ENCODE measurements at regions not wholly inside any gene's neighbourhood (a gene's known extent, or its start where the extent isn't known, plus 50 kb on each side); places are given as distances from the start of the nearest gene placed in this dataset.

DNA sequence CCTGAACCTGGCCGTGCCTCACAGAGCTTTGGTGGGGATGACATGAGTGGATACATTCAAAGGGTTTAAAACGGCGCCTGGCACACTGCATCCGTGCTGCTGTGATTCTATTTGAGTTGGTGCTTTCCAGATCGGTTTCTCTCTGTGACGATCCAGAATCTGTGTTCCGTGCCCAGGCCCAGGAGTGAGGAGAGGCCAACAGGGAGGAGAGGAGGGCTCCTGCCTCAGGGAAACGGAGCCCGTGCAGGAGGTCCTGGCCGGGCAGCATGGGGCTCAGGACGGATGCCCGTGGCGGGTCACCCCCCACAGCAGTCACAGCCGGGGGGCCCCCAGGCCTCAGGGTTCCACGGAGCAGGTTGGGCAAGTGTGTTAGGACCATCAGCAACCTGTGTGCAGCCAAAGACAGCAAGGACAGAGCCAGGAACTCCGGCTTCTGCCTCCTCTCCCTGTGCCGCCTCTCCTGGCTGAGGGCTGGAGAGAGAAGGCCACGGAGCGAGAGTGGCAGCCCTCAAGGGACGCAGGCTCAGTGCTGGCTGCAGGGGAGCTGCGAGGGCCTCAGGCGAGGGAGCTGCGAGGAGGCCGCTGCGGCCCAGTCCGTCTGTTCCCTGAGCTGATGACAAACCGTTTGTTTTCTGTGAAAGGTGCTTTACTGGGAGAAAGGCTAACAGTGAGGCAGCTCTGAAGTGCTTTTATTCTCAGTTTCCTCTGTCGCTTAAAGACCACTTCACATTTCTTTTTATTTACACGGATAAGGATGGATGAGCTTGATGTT, 99.3 kb downstream of the METRNL start:
- DNase-seq, result no peak

DNA sequence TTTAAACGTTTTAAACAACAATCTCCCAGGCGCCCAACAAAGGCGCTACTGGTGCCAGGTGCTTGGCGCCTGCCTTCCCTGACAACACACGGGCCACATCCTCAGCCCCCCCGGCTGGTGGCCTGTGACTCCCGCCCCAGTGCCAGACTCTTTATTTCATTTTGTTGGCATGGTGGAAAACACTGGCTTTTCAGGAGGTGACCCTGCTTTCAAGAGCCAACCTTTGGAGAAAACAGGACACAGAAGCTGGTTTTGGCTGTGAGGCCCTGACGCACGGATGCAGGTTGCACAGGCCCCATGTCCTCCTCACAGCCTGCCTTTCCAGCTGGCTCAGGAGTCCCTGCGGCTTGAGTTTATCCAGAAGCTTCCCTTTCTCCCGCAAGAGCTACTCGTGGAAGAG, 100.0 kb downstream of the METRNL start:
- DNase-seq, result no peak

DNA sequence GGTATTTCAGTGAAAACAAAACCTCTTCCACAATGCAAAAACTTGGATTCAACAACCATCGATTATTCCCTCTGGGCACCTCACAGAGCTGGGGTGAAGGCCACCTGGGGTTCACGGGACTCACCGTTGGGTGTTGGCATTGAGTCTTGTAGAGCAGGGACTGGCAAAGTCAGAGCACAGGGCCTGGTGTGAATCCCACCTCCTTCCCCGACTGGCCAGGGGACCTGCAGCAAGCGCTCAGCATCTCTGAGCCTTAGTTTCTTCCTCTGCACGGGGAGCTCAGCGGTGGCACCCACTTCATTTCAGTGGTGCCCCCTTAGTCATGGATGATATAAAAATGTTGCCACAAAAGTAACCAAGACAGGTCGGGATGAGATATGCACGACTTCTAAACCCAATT, 100.4 kb downstream of the METRNL start:
- no peak for DNase-seq

DNA sequence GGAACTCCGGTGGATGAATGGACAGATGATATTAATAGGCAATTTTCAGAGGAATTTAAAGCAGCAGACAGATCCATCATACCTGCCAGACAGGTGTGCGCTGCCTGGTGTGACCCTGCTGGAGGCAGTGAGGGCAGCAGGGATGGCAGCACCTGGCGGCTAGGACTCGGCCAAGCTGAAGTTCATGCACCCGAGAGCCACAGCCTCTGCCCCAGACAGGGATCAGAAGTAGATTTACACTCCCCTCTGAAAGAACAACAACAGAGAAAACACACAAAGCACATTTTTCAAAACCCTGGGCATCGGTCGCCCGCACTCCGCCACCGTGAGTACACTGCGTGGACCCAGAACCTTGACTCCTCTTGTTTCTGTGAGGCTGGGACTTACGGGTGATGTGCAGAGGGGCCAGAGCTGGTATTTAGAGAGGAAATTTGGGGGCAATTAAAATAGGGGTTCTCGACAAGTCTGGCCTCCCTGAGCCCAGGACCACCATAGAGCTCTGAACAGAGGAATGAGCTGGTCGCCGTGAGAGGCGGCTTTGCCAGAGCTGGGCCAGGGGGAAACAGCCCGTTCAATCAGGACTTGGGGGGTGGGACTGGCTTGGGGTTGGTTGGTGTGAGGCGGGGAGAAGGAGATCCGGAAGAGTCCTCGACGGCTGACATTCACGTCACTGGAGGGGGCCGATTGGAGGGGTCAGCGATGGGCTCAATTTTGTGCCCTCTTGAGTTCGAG, 101.0 kb downstream of the METRNL start:
- no peak for DNase-seq

DNA sequence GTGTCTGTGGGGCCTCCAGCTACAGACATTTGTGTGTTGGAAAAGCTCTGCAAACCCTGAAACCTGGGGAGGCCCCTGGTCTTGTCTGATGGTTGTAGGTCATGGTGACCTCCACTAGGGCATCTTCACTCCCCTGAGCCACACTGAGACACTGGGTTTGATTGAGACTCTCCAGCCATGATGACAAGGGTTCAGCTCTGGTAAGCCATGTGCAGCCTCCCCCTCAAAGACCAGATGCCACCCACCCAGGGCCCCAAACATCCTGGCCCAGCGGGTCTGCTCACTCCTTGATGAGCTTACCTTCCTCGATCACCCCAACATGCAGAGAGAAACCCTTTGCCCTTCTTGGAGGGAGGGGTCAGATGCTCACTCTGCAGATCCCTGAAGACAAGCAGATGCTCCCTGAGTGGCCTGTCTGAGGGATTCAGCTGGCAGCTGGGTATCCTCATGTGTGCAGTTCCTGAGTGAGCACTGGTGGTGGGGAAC, 101.6 kb downstream of the METRNL start:
- no peak for DNase-seq

DNA sequence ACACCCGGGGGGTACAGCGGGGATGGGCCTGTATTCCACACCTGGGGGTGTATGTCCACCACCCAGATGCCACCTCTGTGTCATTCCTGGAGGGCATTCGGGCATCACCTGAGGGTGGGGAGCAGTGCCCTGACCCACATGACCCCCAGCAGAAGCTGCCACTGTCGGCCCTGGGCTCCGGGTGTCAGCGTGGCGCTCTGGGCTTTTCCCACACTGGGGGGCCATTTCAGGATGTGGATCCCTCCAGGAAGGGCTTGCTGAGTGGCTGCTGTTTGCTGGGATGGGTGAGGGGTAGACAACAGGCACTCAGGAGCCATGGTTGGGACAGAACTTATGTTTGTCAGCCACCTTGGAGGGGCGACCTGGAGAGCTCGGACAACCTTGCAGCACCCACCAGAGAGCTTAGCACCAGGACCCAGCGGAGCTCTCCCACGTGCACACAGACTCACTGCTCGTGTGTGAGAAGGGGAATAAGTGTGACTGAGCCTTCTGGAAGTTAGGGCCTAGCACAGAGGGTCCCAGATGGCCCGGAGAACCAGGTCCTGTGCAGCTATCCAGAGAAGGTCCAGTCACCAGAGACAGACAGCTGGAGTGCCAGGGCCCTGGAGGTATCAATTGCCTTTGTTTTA, 102.7 kb downstream of the METRNL start:
- DNase-seq, result no peak

DNA sequence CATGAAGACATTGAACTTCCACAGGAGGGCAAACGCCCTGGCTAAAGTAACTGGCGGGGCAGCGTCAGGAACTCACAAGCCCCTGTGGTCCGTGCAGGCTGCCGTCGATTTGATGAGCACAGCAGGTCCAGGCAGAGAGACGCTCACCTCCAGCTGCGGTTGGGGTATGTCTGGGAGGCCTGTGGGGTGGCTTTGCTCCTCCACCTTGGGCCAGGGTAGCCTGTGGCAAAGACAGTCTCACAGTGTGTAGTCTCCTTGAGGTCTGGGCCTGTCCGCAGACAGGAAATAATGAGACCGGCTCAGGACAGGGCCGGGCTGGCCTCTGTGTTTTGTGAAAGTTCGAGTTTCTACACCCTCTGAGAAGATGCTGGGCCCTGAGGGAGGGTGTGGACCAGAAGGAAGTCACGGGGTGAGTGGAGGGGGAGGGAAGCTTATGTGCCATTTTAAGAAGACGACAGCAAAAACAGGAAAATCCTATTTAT, 103.3 kb downstream of the METRNL start:
- DNase-seq, result no peak

DNA sequence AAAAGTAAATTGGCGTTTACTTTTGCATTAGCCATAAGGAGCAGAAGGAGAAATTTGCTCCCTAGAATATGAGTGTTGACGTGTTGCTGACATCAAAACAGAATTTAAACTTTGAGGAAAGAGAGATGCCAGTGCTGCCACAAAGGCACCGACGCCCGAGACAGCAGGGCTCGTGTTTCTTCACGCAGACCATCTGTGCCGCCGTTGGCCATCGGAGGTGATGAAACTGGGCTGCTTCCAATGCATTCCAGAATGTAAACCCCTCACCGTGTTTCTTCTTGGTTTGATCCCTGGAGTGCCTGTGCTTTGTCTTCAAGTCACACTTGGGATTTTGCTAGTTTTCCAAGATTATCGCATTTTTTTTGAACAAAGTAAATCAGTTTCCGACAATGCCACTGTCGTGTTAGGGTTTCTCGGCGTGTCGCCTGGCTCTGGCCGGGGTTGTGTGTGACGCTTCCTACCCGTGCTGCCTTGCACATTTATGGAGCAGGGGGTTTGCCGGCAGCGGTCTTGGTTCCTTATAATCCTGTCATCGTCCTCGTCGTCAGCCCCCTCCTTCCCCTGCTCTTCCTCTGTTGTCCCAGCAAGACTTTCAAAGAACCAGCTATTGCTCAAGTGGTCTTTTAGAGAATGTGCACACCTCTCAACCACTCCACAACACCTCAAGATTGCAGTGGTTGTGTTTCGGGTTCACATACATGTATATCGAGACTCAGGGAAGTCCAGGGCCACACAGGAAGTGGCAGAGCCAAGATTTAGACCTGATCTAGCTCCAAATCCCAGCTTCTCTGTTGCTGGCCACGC, 103.9 kb downstream of the METRNL start:
- DNase-seq, result no peak

DNA sequence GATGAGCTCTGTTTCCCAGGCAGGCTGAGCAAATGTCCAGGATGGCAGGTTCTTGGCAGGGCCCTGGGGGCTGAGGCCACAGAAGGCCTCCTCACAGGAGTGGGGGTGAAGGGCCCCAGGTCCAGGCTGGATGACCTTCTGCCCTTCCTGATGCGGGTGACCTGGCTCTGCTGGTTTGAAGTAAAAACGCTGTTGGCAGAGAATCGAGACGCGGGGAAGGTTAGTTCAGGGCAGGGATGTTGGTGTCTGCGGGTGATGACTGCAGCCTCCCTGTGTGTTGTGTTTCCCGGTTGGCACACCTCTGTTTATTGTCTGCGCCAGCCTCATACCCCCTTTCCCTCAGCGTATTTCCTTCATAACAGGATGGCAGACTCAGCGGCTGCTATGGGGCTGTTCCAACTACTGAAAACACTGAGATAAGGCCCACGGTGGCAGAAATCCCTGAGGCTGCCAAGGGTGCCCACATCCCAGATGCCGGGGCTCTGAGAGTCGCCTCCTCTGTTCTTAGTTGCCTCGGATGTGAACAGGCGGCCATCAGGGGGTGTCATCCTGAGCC, 104.6 kb downstream of the METRNL start:
- DNase-seq, result no peak

DNA sequence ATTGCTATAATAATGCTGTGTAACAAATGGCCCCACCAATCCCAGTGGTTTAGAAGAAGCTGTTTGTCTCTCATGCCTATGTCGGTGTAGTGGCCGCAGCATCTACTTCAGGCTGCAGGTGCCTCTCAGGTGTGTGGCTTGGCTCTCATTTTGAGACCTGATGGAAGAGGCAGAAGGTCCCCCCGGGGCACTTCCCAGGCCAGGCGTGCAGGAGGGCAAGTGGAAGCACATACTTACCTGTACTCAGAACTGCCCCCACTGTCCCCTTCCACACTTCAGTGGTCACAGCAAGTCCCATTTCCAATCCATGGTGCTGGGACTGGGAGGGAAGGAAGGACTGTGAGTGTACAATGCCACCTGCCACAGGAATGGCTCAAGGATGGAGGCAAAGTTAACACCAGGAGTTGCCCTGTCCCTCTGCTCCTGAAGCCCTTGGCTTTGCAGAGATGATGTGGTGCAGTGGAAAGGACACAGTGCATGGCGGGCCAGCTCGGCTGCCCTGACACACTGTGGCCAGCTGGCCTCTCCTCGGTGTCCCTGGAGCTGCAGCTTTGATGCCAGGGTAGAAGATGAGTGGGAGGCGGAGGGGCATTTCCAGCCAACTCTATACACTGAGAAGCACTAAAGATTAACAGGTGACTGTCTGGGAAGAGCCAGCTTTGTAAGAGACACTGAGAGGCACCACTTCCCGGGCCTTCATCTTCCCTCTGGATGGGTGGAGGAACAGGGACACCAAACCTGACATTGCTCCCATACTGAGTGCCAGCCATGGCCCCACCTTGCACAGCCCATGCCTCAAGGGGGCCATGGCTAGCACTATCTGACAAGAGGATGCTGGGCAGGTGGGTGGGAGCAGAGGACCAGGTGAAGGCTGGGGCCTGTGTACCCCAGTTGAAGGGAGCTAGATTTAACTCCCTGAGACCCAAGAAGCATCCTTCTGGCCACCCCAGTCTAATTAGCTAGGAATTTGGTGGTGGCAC, 105.9 kb downstream of the METRNL start:
- no peak for DNase-seq

DNA sequence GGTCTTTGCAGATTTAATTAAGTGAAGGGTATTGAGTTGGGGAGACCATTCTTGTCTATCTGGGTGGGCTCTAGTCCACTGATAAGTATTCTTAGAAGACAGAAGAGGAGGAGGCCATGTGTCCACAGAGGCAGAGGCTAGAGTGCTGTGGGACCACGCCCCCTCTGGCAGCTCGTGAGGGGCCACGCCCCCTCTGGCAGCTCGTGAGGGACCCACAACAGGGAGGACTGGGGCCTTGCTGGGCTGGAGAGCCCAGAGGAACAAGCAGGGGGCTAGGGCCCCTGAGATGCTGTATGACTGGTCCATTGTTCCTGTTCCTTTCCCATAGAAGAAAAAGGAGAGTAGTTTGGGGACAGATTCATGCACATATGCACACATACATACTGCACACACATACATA, 106.8 kb downstream of the METRNL start:
- DNase-seq, result no peak

DNA sequence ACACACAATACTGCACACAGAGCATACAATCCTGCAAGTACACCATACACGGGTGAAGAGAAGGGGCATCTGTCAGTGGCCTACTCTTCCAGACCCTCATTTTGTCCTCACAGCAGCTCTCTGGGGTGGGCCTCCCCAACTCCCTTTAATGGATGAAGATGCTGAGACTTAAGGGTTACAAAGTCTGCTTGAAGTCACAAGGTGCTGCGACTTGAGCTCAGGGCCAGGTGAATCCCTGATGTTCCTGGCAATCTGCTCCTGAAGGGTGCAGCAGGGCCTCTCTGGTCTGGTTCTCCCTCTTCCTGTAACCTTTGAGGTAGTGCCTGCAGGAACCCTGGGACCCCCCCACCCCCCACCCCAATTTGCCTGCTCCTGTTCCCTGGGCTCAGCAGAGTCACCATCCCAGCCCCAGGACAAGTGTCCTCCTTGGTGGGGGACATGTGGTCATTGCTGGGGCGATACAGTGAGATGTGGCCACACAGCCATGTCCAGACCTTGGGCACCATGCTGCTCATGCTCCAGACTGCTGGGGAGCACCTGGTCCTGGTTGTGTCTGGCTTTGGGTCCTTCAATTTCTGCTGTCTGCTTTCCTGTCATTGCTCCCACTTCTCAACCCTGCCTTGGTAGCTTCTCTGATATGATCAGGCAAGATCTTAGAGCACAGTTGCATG, 107.5 kb downstream of the METRNL start:
- no peak for DNase-seq

DNA sequence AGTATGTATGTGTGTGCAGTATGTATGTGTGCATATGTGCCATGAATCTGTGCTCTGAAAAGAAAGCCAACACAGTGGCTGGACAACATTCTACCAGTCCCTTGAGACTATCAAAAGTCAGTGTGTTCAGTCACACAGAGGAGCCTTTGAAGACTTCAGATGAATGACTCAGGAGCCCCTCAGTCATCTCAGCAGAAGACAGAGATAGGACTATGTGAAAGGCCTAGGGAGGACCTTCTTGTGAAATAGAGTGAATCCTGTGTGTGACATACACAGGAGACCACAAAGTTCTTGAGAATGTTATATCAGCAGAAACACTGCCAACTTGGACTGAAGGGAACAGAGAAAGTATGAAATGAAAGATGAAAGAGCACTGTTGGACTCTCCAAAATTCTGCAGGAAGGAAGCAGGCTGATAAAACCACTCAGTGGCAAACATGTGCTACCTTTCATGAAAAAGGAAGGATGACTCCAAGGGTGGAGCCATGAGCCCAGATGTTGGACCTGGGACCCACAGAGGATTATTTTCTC, 108.4 kb downstream of the METRNL start:
- no peak for DNase-seq

DNA sequence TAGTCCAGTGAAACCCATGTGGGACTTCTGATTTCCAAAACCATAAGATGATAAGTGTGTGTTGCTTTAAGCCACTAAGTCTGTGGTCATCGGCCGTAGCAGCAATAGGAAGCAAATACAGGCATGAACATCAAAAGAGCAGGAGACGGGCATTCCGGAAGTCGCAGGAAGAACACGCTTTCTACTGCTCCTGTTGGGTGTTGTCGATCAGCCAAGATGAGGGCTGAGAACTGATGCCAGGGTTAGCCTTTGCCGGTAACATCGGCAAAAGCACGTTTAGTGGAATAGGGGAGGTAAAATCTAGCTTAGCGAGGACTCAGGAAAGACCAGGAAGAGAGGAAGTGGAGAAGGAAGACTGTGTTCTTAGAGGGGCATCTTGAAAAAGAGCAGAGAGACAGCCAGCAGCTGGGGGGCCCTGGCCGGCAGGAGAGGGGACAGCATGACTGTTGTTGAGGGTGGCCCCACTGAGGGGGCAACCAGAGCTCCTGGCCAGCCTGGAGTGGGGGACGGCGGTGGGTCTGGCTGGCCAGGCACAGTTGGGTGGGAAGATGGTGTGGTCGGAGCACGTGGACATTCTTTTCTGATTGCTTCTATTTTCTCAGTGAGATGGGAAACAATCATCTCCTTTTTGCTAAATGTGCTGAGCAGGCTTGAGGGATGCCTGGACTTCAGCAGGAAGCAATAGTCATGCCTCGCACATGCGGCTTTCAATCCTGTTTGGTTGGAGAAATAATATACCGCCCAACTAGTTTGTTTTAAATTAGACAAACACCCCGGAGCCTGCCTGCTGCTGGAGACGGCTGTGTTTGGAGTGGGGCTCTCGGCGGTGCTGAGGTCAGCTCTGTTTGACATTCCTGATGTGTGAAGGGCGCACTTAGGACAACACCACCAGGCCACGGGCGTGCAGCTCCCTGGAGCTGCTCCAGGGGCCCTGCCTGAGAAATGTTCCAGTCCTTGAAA, 109.9 kb downstream of the METRNL start:
- DNase-seq, result peak; percentile 43

DNA sequence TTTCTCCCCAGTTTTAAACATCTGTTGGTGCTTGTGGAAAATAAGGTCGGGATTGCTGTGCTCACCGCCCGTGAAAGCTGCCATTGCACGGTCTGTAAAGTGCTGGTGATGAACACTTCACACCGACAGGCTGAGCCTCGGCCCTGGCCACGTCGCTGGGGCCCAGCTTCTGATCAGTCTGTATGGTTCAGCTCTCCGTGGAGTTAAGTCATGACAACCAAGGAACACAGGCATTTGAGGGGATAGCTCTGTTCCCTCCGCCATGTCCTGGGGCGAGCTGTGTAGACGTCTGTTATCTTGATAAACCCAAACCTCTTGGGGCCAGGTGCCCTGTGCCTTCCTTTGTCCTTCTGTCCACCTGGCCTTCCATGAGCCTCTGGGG, 110.6 kb downstream of the METRNL start:
- no peak for DNase-seq

DNA sequence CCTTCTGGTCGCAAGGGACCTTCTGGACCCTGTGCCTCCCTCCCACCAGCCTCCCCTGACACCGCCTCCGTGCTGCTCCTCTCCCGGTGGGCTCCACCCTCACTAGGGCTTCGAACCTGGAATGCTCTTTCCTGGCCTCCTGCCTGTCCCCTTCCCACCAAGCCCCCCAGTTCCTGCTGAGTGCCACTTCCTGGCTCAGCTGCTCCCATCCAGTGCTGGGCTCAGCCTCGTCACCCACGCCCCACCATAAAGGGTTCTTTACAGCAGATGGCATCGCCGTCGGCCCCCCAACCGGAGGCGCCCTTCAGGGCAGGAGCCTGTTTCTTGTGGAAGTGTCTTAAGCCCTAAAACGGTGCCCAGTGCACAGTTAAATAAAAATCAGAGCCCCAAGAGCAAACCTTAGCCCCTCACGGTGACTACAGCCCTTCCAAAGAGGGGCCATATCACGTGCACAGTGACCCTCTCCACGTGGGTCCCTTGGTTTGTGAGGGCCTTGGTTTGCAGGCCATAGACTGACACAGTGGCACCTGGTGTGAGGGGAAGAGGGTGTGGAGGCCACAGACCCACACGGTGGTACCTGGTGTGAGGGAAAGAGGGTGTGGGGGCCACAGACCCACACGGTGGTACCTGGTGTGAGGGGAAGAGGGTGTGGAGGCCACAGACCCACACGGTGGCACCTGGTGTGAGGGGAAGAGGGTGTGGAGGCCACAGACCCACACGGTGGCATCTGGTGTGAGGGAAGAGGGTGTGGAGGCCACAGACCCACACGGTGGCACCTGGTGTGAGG, 111.4 kb downstream of the METRNL start:
- no peak for DNase-seq

DNA sequence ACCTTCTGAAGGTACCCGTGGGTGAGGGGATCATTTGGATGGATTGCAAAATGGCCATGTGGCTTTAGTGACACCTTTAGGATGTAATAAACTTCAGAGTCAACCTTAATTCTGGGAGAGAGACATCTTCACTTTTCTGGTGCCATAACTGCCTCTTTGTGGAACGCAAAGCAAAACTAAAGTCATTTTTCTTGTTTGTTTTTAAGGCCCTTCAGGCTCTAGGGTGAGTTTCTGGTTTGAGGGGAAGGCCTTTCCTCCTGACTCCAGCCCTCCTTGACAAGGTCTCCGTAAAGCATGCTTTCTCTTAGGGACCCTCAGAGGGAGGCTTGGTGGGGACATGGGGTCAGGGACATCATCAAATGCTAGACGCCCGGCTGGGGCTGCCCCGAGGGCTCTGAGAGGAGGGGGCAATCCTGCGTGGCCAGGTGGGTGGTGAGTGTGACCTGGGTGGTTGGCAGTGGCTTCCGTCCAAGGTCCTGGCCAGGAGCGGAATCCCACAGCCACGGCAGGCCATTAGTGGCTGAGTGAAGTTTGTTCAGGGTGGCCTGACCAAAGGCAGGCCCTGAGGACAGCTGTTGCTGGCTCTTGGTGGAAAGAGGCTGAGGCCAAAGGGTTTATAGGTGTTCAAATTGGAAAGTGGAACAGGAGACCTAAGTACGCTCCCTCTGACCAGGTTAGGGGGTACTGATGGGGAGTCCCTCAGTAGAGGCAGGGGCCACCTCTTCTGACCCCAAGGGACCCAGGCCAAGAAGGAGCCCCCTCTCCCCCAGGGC, 112.2 kb downstream of the METRNL start:
- no peak for DNase-seq

Data from hindlimb muscle (tissue), 1 donor.